SU-DHL-6 (cell line): ENCODE measurements at regions not wholly inside any gene's neighbourhood (a gene's known extent, or its start where the extent isn't known, plus 50 kb on each side); places are given as distances from the start of the nearest gene placed in this dataset.

Experiments
- EZH2phosphoT487 ChIP-seq: fragments of 200-600 bp; sonication (generic), shearing (Covaris generic); conservative IDR thresholded peaks from 2 replicates; pipeline ENCODE4 v1.6.1; 2018; ENCODE audit warnings: mild to moderate bottlenecking, antibody characterized with exemption, low read length, moderate library complexity, mixed read lengths
- TF ChIP-seq, protein P1 (sequence below): fragments of 200-600 bp; sonication (generic); IDR thresholded peaks from one replicate; pipeline ENCODE4 v1.5.1; 2017; ENCODE audit warnings: antibody characterized with exemption, mild to moderate bottlenecking, low read length, moderate library complexity; ENCODE audit not compliant: insufficient read depth, poor library complexity, severe bottlenecking

DNA sequence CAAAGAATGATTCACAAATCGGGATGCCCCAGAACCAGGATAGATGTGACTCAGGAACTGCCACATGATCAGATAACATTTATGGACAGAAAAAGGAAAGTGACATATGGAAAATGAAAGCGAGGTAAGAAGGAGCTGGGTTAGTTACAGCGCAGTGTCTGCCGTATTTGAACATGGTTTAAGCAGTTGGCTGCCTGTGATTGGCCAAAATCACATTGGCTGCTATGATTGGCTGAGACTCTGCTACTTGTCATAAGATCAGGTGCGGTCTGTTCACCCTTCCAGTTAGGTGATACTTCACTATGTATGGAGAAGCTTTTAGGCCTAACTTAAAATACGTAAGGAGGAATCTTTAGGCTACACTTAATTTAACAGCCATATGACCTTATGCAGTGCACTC is 322.7 kb upstream of the HAND2 start:
- TF ChIP-seq, protein P1, sequence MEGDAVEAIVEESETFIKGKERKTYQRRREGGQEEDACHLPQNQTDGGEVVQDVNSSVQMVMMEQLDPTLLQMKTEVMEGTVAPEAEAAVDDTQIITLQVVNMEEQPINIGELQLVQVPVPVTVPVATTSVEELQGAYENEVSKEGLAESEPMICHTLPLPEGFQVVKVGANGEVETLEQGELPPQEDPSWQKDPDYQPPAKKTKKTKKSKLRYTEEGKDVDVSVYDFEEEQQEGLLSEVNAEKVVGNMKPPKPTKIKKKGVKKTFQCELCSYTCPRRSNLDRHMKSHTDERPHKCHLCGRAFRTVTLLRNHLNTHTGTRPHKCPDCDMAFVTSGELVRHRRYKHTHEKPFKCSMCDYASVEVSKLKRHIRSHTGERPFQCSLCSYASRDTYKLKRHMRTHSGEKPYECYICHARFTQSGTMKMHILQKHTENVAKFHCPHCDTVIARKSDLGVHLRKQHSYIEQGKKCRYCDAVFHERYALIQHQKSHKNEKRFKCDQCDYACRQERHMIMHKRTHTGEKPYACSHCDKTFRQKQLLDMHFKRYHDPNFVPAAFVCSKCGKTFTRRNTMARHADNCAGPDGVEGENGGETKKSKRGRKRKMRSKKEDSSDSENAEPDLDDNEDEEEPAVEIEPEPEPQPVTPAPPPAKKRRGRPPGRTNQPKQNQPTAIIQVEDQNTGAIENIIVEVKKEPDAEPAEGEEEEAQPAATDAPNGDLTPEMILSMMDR = no peak
- TF ChIP-seq EZH2phosphoT487 = no peak
